ENCODE measurements at regions not wholly inside any gene's neighbourhood (a gene's known extent, or its start where the extent isn't known, plus 50 kb on each side); places are given as distances from the start of the nearest gene placed in this dataset.

- H3K9me1 ChIP-seq (ENCODE audit: control insufficient read depth, extremely low read depth, insufficient read depth, low read length) = no peaks in the 10 kb centered on the region
- H3K9me3 ChIP-seq (ENCODE audit: control insufficient read depth, low read depth, low read length) = no peaks in the 10 kb centered on the region
- no peaks in the 10 kb centered on the region for H3K79me2 ChIP-seq (ENCODE audit: control insufficient read depth, insufficient read depth, low read length)
- DNase-seq (ENCODE audit: low read depth, low spot score) (no peak), FAIRE-seq (no peak)
- H3K9ac ChIP-seq (ENCODE audit: control insufficient read depth, extremely low read depth, insufficient read depth, low read length) = no peak overlapping the region
- H3K4me1 ChIP-seq (ENCODE audit: control insufficient read depth, extremely low read depth, insufficient read depth, low read length) = no peaks in the 10 kb centered on the region
- no peak overlapping the region for H2AFZ ChIP-seq (ENCODE audit: control insufficient read depth, low read length)
- dilution Hi-C loops (cut with MboI; ENCODE audit: extremely low pct_ligation_motif_present, low sequenced_read_pairs) = no loop called here
- H3K4me2 ChIP-seq (ENCODE audit: control insufficient read depth, extremely low read depth, insufficient read depth, low read depth, low read length) = no peak overlapping the region
- no peak for TF ChIP-seq EZH2 (IDR thresholded peaks at IDR 0.05; ENCODE audit: low read length)
- TF ChIP-seq, protein P1, sequence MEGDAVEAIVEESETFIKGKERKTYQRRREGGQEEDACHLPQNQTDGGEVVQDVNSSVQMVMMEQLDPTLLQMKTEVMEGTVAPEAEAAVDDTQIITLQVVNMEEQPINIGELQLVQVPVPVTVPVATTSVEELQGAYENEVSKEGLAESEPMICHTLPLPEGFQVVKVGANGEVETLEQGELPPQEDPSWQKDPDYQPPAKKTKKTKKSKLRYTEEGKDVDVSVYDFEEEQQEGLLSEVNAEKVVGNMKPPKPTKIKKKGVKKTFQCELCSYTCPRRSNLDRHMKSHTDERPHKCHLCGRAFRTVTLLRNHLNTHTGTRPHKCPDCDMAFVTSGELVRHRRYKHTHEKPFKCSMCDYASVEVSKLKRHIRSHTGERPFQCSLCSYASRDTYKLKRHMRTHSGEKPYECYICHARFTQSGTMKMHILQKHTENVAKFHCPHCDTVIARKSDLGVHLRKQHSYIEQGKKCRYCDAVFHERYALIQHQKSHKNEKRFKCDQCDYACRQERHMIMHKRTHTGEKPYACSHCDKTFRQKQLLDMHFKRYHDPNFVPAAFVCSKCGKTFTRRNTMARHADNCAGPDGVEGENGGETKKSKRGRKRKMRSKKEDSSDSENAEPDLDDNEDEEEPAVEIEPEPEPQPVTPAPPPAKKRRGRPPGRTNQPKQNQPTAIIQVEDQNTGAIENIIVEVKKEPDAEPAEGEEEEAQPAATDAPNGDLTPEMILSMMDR (optimal IDR thresholded peaks at IDR 0.05 in 1 of 3, IDR thresholded peaks at IDR 0.05 in 1 of 3, conservative IDR thresholded peaks at IDR 0.05 in 1 of 3; ENCODE audit: extremely low read depth in 1 of 3, insufficient read depth in 2 of 3, low read length in 3 of 3) = no peak
- no peaks in the 10 kb centered on the region for H3K27me3 ChIP-seq (ENCODE audit: control insufficient read depth, extremely low read depth, insufficient read depth, low read length)
- no peak overlapping the region for H3K4me3 ChIP-seq (ENCODE audit: control insufficient read depth in 2 of 3, extremely low read depth in 1 of 3, insufficient read depth in 2 of 3, low read depth in 1 of 3, low read length in 3 of 3)
- H4K20me1 ChIP-seq (ENCODE audit: control insufficient read depth, extremely low read depth, insufficient read depth, low read length) = no peaks in the 10 kb centered on the region
- H3K36me3 ChIP-seq (ENCODE audit: control insufficient read depth in 2 of 2, extremely low read depth in 1 of 2, insufficient read depth in 2 of 2, low read length in 2 of 2) = no peaks in the 10 kb centered on the region
- H3K27ac ChIP-seq (ENCODE audit: control insufficient read depth, insufficient read depth, low read length) = no peak overlapping the region
These were observed 673.8 kb upstream of the MGAT4C start for GRCh38 chr12:86929962-86930361.

DNA sequence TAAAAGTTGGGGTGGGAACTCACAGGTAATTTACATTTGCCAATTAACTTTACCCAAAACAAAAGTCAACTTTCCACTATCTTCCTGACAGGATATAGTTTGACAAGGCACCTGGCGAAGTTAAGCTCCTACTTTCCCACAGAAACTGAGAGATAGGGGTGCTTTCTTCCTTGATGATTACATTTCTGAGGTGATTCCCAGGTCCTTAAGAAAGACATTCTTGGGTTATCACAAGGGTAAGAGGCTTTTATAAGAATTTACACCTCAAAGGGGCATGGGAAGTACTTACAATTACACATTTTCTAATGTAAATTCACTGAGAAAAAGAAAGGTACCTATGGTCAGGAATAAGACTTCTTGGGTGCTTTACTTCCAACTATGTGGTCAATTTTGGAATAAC, 660.9 kb upstream of the MGAT4C start:
- H3K9ac ChIP-seq (ENCODE audit: control insufficient read depth, extremely low read depth, insufficient read depth, low read length) = no peak overlapping the region
- dilution Hi-C loops (cut with MboI; ENCODE audit: extremely low pct_ligation_motif_present, low sequenced_read_pairs) = no loop called here
- H3K9me1 ChIP-seq (ENCODE audit: control insufficient read depth, extremely low read depth, insufficient read depth, low read length) = no peaks in the 10 kb centered on the region
- no peaks in the 10 kb centered on the region for H3K4me1 ChIP-seq (ENCODE audit: control insufficient read depth, extremely low read depth, insufficient read depth, low read length)
- no peaks in the 10 kb centered on the region for H3K9me3 ChIP-seq (ENCODE audit: control insufficient read depth, low read depth, low read length)
- no peaks in the 10 kb centered on the region for H3K36me3 ChIP-seq (ENCODE audit: control insufficient read depth in 2 of 2, extremely low read depth in 1 of 2, insufficient read depth in 2 of 2, low read length in 2 of 2)
- no peaks in the 10 kb centered on the region for H3K79me2 ChIP-seq (ENCODE audit: control insufficient read depth, insufficient read depth, low read length)
- DNase-seq (ENCODE audit: low read depth, low spot score) (no peak), FAIRE-seq (no peak)
- no peak for TF ChIP-seq EZH2 (IDR thresholded peaks at IDR 0.05; ENCODE audit: low read length)
- TF ChIP-seq, protein P1 (optimal IDR thresholded peaks at IDR 0.05 in 1 of 3, IDR thresholded peaks at IDR 0.05 in 1 of 3, conservative IDR thresholded peaks at IDR 0.05 in 1 of 3; ENCODE audit: extremely low read depth in 1 of 3, insufficient read depth in 2 of 3, low read length in 3 of 3) = no peak
- H3K4me2 ChIP-seq (ENCODE audit: control insufficient read depth, extremely low read depth, insufficient read depth, low read depth, low read length) = no peak overlapping the region
- no peaks in the 10 kb centered on the region for H4K20me1 ChIP-seq (ENCODE audit: control insufficient read depth, extremely low read depth, insufficient read depth, low read length)
- no peak overlapping the region for H3K4me3 ChIP-seq (ENCODE audit: control insufficient read depth in 2 of 3, extremely low read depth in 1 of 3, insufficient read depth in 2 of 3, low read depth in 1 of 3, low read length in 3 of 3)
- no peak overlapping the region for H2AFZ ChIP-seq (ENCODE audit: control insufficient read depth, low read length)
- H3K27me3 ChIP-seq (ENCODE audit: control insufficient read depth, extremely low read depth, insufficient read depth, low read length) = no peaks in the 10 kb centered on the region
- H3K27ac ChIP-seq (ENCODE audit: control insufficient read depth, insufficient read depth, low read length) = no peak overlapping the region

All from keratinocyte (primary cell).